Fibroblast of mammary gland (primary cell): ENCODE measurements at regions not wholly inside any gene's neighbourhood (a gene's known extent, or its start where the extent isn't known, plus 50 kb on each side); places are given as distances from the start of the nearest gene placed in this dataset.
A peak's percentile ranks its signal among the peaks of the same experiment; 100 is the strongest.
"Not testable (repeated sequence)": the region's sequence is repeated elsewhere in the genome, so short reads cannot be mapped to it uniquely, and the experiment has no call there.

Experiments
- DNase-seq: peaks from one replicate; pipeline ENCODE4 v3.0.0-alpha.2; 2010; ENCODE audit warnings: low read depth
- H3K4me3 ChIP-seq: 2 replicates; pipeline ENCODE4 v1.5.1; 2011; ENCODE audit warnings: low read depth, mild to moderate bottlenecking, low read length, moderate library complexity; ENCODE audit not compliant: control insufficient read depth
- TF ChIP-seq, protein P1 (sequence below): conservative IDR thresholded peaks from 2 replicates; pipeline ENCODE4 v1.5.1; 2011; ENCODE audit warnings: low read depth, low read length, inconsistent platforms; ENCODE audit not compliant: control insufficient read depth, insufficient read depth

DNA sequence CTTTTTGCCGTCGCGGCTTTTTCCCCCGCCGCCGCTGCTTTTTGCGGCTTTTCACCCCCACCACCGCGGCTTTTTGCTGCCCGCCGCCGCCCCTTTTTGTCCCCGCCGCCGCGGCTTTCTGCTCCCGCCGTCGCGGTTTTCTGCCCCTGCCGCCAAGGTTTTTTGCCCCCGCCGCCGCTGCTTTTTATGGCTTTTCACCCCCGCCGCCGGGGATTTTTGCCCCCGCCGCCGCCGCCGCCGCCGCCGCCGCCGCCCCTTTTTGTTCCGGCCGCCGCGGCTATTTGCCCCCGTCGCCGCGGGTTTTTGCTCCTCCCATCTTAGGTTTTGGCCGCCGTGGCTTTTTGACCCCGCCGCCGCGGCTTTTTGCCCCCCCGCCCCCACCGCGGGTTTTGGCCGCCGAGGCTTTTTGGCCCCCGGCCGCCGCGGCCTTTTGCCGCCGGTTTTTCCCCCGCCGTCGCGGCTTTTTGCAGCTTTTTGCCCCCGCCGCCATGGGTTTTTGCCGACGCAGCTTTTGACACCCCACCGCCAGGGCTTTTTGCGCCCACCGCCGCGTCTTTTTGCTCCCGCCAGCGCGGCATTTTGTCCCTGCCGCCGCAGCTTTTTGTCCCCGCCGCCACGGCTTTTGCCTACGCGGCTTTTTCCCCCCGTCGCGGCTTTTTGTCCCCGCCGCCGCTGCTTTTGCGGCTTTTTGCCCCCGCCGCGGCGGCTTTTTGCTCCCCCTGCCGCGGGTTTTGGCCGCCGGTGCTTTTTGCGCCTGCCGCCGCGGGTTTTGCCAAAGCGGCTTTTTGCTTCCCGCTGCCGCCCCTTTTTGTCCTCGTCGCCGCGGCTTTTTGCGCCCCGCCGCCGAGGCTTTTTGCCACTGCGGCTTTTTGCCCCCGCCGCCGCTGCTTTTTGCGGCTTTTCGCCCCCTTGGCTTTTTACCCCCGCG, 519.4 kb upstream of the WSB1 start:
- no peak overlapping the region for H3K4me3 ChIP-seq
- TF ChIP-seq, protein P1, sequence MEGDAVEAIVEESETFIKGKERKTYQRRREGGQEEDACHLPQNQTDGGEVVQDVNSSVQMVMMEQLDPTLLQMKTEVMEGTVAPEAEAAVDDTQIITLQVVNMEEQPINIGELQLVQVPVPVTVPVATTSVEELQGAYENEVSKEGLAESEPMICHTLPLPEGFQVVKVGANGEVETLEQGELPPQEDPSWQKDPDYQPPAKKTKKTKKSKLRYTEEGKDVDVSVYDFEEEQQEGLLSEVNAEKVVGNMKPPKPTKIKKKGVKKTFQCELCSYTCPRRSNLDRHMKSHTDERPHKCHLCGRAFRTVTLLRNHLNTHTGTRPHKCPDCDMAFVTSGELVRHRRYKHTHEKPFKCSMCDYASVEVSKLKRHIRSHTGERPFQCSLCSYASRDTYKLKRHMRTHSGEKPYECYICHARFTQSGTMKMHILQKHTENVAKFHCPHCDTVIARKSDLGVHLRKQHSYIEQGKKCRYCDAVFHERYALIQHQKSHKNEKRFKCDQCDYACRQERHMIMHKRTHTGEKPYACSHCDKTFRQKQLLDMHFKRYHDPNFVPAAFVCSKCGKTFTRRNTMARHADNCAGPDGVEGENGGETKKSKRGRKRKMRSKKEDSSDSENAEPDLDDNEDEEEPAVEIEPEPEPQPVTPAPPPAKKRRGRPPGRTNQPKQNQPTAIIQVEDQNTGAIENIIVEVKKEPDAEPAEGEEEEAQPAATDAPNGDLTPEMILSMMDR = no peak
- DNase-seq = no peak

DNA sequence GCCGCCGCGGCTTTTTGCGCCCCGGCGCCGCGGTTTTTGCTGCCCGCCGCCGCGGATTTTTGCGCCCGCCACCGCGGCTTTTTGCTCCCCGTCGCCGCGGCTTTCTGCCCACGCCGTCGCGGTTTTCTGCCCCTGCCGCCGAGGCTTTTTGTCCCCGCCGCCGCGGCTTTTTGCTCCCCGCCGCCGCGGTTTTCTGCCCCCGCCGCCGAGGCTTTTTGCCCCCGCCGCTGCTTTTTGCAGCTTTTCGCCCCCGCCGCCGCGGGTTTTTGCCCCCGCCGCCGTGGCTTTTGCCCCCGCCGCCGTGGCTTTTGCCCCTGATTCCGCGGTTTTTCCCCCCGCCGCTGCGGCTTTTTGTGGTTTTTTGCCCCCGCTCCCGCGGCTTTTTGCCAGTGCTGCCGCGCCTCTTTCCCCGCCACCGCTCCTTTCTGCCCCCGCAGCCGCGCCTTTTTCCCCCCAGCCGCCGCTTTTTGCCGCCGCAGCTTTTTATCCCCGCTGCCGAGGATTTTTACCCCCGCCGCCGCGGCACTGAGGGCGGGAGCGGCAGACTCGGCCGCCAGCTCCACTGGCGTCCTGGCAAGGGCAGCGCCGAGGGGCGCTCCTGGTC, 518.6 kb upstream of the WSB1 start:
- no peak for DNase-seq
- TF ChIP-seq, protein P1 = no peak
- H3K4me3 ChIP-seq = no peak overlapping the region

DNA sequence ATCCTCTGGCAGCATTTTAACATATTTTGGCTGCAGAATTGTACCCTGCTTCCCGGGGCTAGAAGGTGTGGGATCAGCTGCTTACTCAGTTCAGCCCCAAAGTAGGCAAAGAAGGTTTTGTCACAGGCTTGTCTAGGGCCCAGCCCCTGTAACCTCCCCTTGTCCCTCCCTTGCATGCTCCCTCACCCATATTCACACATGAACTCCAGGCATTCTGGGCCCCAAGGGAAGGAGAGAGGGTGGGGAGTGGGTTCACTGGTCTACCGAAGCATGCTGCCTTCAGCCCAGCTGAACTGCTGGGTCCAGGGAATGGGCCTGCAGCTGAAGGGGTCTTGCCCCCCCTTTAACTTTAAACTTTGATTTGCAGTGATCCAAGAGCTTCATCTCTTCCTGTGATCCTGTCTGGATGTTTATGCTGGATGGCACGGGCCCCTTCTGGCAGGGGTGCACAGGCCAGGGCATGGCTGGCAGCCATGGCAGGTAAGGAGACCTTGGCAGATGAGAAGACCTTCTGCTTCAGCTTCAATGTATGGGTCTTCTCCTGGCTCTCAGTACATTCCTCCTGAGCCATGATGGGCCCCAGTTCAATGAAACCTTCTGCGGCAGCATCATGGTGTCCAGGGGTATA, 513.6 kb upstream of the WSB1 start:
- not testable (repeated sequence) for H3K4me3 ChIP-seq, DNase-seq

DNA sequence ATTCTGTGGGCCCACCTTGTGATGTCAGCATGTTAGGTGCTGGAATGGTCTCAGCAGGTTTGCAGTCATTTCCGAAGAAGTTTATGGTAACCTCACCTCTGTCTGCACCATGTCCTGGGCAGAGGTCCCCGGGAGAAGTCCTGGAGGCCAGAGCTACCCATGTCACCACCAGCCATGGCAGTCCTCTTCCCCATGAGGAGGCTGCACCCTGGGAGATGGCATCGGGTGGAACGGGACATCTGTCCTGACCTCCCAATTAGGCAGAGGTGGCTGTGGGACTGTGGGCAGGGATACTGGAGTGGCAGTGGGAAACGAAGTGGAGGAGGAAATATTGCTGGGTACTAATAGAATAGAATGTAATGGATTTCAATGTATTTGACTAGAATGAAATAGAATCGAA, 511.8 kb upstream of the WSB1 start:
- no peak for DNase-seq
- no peak overlapping the region for H3K4me3 ChIP-seq
- TF ChIP-seq, protein P1 = no peak

DNA sequence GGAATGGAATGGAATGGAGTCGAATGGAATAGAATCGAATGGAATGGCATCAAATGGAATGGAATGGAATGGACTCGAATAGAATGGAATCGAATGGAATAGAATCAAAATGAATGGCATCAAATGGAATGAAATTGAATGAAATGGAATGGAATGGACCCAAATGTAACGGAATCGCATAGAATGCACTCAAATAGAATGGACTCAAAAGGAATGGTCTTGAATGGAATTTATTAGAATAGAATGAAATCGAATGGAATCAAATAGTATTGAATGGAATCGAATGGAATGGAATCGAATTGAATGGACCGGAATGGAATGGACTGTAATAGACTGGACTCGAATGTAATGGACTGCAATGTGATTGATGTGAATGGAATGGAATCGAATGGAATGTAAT, 501.4 kb upstream of the WSB1 start:
- no peak overlapping the region for H3K4me3 ChIP-seq
- TF ChIP-seq, protein P1 = no peak
- peak; percentile 50 for DNase-seq

DNA sequence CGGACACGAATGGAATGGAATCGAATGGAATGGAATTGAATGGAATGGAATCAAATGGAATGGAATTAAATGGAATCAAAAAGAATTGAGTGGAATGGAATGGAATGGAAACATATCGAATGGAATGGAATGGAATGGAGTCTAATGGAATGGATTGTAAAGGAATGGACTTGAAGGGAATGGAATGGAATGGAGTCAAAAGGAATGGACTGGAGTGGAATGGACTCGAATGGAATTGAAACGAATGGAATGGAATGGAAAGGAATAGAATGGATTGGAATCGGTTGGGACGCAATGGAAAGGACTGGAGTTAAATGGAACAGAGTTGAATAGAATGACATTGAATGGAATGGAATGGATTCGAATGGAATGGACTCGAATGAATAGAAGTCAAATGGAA, 486.9 kb upstream of the WSB1 start:
- TF ChIP-seq, protein P1 = no peak
- no peak for DNase-seq
- H3K4me3 ChIP-seq = no peak overlapping the region

DNA sequence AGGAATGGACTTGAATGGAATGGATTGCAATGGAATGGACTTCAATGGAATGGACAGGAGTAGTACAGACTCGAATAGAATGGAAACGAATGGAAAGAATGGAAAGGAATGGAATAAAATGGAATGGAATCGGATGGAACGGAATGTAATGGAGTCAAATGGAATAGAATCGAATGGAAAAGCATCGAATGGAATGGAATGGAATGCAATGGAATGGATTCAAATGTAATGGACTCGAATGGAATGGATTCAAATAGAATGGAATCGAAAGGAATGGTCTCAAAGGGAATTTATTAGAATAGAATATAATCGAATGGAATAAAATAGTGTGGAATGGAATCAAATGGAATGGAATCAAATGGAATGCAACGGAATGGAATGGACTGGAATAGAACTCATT, 484.9 kb upstream of the WSB1 start:
- H3K4me3 ChIP-seq = no peak overlapping the region
- DNase-seq = peak; percentile 38
- TF ChIP-seq, protein P1 = no peak
